ENCODE measurements at regions not wholly inside any gene's neighbourhood (a gene's known extent, or its start where the extent isn't known, plus 50 kb on each side); places are given as distances from the start of the nearest gene placed in this dataset.

GRCh38 chr14:22333422-22334274, 255.4 kb downstream of the DAD1 start:
- DNase-seq = no peak

- no peak for DNase-seq
Measured at GRCh38 chr14:22332686-22333421, 256.2 kb downstream of the DAD1 start.

GRCh38 chr14:22329371-22329770, 259.7 kb downstream of the DAD1 start:
- no peak for DNase-seq

GRCh38 chr14:22325676-22326400, 263.2 kb downstream of the DAD1 start:
- no peak for DNase-seq

- DNase-seq = no peak
Measured at GRCh38 chr14:22320362-22320750, 268.7 kb downstream of the DAD1 start.

GRCh38 chr14:22319526-22320361, 269.3 kb downstream of the DAD1 start:
- DNase-seq = peak; percentile 38

- DNase-seq = no peak
Measured at GRCh38 chr14:22318951-22319350, 270.1 kb downstream of the DAD1 start.

- no peak for DNase-seq
Measured at GRCh38 chr14:22316473-22316872, 272.6 kb downstream of the DAD1 start.

- no peak for DNase-seq
Measured at GRCh38 chr14:22315336-22315735, 273.7 kb downstream of the DAD1 start.

- DNase-seq = peak; percentile 49
Measured at GRCh38 chr14:22314183-22314820, 274.7 kb downstream of the DAD1 start.

- DNase-seq = no peak
Measured at GRCh38 chr14:22313172-22313801, 275.7 kb downstream of the DAD1 start.

GRCh38 chr14:22311636-22312035, 277.4 kb downstream of the DAD1 start:
- DNase-seq = no peak

GRCh38 chr14:22305607-22306006, 283.4 kb downstream of the DAD1 start:
- no peak for DNase-seq

- DNase-seq = no peak
Measured at GRCh38 chr14:22304326-22304725, 284.7 kb downstream of the DAD1 start.

- DNase-seq = no peak
Measured at GRCh38 chr14:22303589-22304195, 285.3 kb downstream of the DAD1 start.

GRCh38 chr14:22300646-22301045, 288.4 kb downstream of the DAD1 start:
- no peak for DNase-seq

- no peak for DNase-seq
Measured at GRCh38 chr14:22297376-22297775, 291.6 kb downstream of the DAD1 start.

- no peak for DNase-seq
Measured at GRCh38 chr14:22296722-22297121, 292.3 kb downstream of the DAD1 start.

- no peak for DNase-seq
Measured at GRCh38 chr14:22296088-22296487, 292.9 kb downstream of the DAD1 start.

GRCh38 chr14:22291406-22291805, 297.6 kb downstream of the DAD1 start:
- DNase-seq = no peak

- no peak for DNase-seq
Measured at GRCh38 chr14:22289570-22289969, 299.5 kb downstream of the DAD1 start.

Data from RPMI8226 (cell line).